ENCODE measurements at regions not wholly inside any gene's neighbourhood (a gene's known extent, or its start where the extent isn't known, plus 50 kb on each side); places are given as distances from the start of the nearest gene placed in this dataset.
A peak's percentile ranks its signal among the peaks of the same experiment; 100 is the strongest.

DNA sequence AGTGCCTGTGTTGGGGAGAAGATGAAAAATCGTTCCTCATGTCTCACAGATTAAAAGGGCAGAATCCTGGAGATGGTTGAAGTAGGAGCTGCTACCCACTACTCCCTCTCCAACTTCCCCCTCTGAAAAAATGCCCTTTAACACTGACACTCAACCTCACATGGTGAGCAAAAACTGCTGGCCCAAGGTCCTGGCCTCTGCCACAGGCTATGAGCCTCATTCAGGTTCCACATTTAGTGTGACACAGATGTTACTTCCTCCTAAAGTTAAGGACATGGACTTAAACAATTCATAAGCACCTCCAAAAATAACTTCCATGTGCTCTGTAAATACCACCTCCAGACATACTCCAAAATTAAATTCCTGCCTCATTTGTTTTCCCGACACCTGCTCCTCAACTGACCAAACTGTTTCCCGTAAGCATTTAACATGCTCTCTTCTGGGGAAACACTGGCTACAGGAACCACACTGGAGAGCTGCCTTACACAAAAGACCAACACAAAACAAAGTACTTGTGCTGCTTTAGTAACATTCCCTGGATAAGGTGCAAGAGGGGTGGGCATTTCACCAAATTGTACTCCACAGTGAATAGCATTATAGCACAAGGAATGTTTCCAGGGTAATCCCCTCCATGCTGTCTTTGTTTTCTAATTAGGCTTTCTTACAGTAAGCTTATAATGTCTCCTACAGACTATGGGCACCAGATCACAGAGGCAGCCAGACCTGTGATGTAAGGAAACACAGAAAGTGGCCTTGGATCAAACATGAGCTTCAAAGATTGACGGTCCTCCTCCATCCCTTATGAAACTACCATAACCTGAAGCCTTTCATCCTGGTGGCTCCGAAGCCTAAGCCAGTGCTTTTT lies 57.0 kb downstream of the PHLDA1 start:
- Histone ChIP-seq H2AFZ (replicated peaks; ENCODE audit: low read length, poor library complexity) (no peak overlapping the region), H3K23ac (ENCODE audit: low read depth, low read length) (0 out of 2 replicates have a peak overlapping the region, but pooled peaks have one; percentile 70), H3K56ac (ENCODE audit: extremely low read depth, insufficient read depth, low read length) (peak overlapping the region; percentile 24; the same call in 1 of the 2 replicates), H3K9me1 (ENCODE audit: insufficient read depth, low read length) (peaks cover 13% of the 10 kb centered on the region), H3K4ac (ENCODE audit: low read depth, low read length) (peak overlapping the region; percentile 83), H4K20me1 (ENCODE audit: insufficient read depth, low read length) (no peaks in the 10 kb centered on the region), H3K9me3 (ENCODE audit: control insufficient read depth, insufficient read depth, low read length) (no peaks in the 10 kb centered on the region), H3K18ac (ENCODE audit: low read depth, low read length) (peak overlapping the region; percentile 69), H2BK20ac (ENCODE audit: low read depth, low read length) (peak overlapping the region; percentile 93), H2BK15ac (ENCODE audit: low read depth, low read length) (peak overlapping the region; percentile 87), H3K4me3 (ENCODE audit: insufficient read depth, low read depth, low read length) (no peak overlapping the region), H2BK120ac (ENCODE audit: low read depth, low read length) (peak overlapping the region; percentile 99), H4K91ac (ENCODE audit: insufficient read depth, low read depth, low read length) (peak overlapping the region; percentile 84), H3K27ac (ENCODE audit: insufficient read depth, low read length) (peak overlapping the region; percentile 25), H3K27me3 (ENCODE audit: control insufficient read depth, insufficient read depth, low read length) (no peaks in the 10 kb centered on the region), H3K4me1 (ENCODE audit: control insufficient read depth, insufficient read depth, low read length) (peaks cover 15% of the 10 kb centered on the region), H2AK9ac (replicated peaks; ENCODE audit: low read depth, low read length, poor library complexity) (peak overlapping the region; percentile 25), H3K79me1 (ENCODE audit: low read depth in 1 of 2, low read length in 2 of 2) (peaks cover 0 to 10% of the 10 kb centered on the region in 2 experiments; a peak in 2 of 4 replicates), H3K4me2 (ENCODE audit: low read depth, low read length) (no peak overlapping the region), H3K9ac (ENCODE audit: low read depth, low read length) (no peak overlapping the region), H4K8ac (ENCODE audit: low read depth in 2 of 2, low read length in 2 of 2) (peak overlapping the region; percentile 40 to 78; a peak in 3 of 4 replicates), H3K36me3 (ENCODE audit: control insufficient read depth, insufficient read depth, low read length) (no peaks in the 10 kb centered on the region), H2BK5ac (ENCODE audit: low read depth, low read length, poor library complexity, severe bottlenecking) (no peak overlapping the region), H4K5ac (ENCODE audit: low read depth, low read length) (peak overlapping the region; percentile 77), H2AK5ac (ENCODE audit: low read depth, low read length) (peak overlapping the region; percentile 85), H3K14ac (replicated peaks; ENCODE audit: low read depth, low read length) (peak overlapping the region; percentile 83)
- intact Hi-C loops (cut with micrococcal nuclease), result loop anchor here (5.0 kb wide), 1 partner anchor 97 kb away; no protein-coding TSS in a partner anchor
- ChIA-PET CTCF (no interaction called here), POLR2A (ENCODE audit: unreplicated experiment) (no interaction called here)
- no CpG with 5 or more reads among the region's 5 CpGs for WGBS, 2 experiments (ENCODE audit: extremely low coverage in 2 of 2, insufficient read length in 1 of 2)
- in situ Hi-C loops (cut with MboI; ENCODE audit: low sequenced_read_pairs), result no loop called here
- dilution Hi-C loops (cut with HindIII; ENCODE audit: low sequenced_read_pairs, unreplicated experiment), result no loop called here
- no peak for DNase-seq
- no peak for ATAC-seq (ENCODE audit: low read depth)
- no TSS peak for BruUV-seq (replicated peaks)
- no peak for TF ChIP-seq CEBPB (IDR thresholded peaks at IDR 0.05; ENCODE audit: low read depth, low read length)
- TF ChIP-seq SMC3 (IDR thresholded peaks at IDR 0.05; ENCODE audit: low read depth, low read length), result no peak
- TF ChIP-seq MAZ (IDR thresholded peaks at IDR 0.05; ENCODE audit: borderline replicate concordance, low read depth, low read length), result no peak
- TF ChIP-seq MAFK (IDR thresholded peaks at IDR 0.05; ENCODE audit: low read depth, low read length), result no peak
- no peak for TF ChIP-seq CHD1 (IDR thresholded peaks at IDR 0.05; ENCODE audit: low read depth, low read length)
- no peak for TF ChIP-seq NFE2L2 (IDR thresholded peaks at IDR 0.05; ENCODE audit: low read depth, low read length)
- TF ChIP-seq FOS (IDR thresholded peaks at IDR 0.05; ENCODE audit: low read depth, low read length), result no peak
- no peak for TF ChIP-seq POLR2A (IDR thresholded peaks at IDR 0.05; ENCODE audit: low read depth, low read length)
- TF ChIP-seq RFX5 (IDR thresholded peaks at IDR 0.05; ENCODE audit: low read depth, low read length), result no peak
- TF ChIP-seq, protein P1, sequence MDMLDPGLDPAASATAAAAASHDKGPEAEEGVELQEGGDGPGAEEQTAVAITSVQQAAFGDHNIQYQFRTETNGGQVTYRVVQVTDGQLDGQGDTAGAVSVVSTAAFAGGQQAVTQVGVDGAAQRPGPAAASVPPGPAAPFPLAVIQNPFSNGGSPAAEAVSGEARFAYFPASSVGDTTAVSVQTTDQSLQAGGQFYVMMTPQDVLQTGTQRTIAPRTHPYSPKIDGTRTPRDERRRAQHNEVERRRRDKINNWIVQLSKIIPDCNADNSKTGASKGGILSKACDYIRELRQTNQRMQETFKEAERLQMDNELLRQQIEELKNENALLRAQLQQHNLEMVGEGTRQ (IDR thresholded peaks at IDR 0.05; ENCODE audit: low read depth, low read length), result no peak
- no peak for TF ChIP-seq RCOR1 (IDR thresholded peaks at IDR 0.05; ENCODE audit: insufficient replicate concordance, low read length)
- TF ChIP-seq BHLHE40 (IDR thresholded peaks at IDR 0.05; ENCODE audit: low read depth, low read length), result no peak
- TF ChIP-seq, protein P2, sequence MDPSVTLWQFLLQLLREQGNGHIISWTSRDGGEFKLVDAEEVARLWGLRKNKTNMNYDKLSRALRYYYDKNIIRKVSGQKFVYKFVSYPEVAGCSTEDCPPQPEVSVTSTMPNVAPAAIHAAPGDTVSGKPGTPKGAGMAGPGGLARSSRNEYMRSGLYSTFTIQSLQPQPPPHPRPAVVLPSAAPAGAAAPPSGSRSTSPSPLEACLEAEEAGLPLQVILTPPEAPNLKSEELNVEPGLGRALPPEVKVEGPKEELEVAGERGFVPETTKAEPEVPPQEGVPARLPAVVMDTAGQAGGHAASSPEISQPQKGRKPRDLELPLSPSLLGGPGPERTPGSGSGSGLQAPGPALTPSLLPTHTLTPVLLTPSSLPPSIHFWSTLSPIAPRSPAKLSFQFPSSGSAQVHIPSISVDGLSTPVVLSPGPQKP (IDR thresholded peaks at IDR 0.05; ENCODE audit: borderline replicate concordance, low read depth, low read length), result no peak
- no peak for TF ChIP-seq MXI1 (IDR thresholded peaks at IDR 0.05; ENCODE audit: borderline replicate concordance, low read depth, low read length)
- TF ChIP-seq RAD21 (IDR thresholded peaks at IDR 0.05; ENCODE audit: low read length), result no peak
